GM23338 (cell line): ENCODE measurements at regions not wholly inside any gene's neighbourhood (a gene's known extent, or its start where the extent isn't known, plus 50 kb on each side); places are given as distances from the start of the nearest gene placed in this dataset.

Experiments
- ATAC-seq: fragments of 200-7000 bp; cut with Tn5 transposase; 3 replicates; pipeline ENCODE4 v1.9.1; 2020
- DNase-seq: peaks from one replicate; pipeline ENCODE4 v3.0.0-alpha.2; 2015; ENCODE audit warnings: low spot score
- H2AFZ ChIP-seq: fragments of 200-600 bp; sonication (generic); 2 replicates; pipeline ENCODE4 v1.8.0; 2016; ENCODE audit warnings: antibody characterized with exemption, mild to moderate bottlenecking, moderate library complexity
- H3F3A ChIP-seq: fragments of 200-600 bp; sonication (generic); replicated peaks from 2 replicates; pipeline ENCODE4 v1.8.0; 2017; ENCODE audit warnings: antibody characterized with exemption, mixed run types, low read depth
- H3K27ac ChIP-seq: fragments of 200-600 bp; sonication (generic); 2 replicates; pipeline ENCODE4 v1.6.1; 2016; ENCODE audit warnings: low read depth
- H3K27me3 ChIP-seq: fragments of 200-600 bp; sonication (generic); 2 replicates; pipeline ENCODE4 v1.8.0; 2016; ENCODE audit warnings: mild to moderate bottlenecking, mixed run types, moderate library complexity; ENCODE audit not compliant: insufficient read depth
- H3K36me3 ChIP-seq: fragments of 200-600 bp; sonication (generic); 2 replicates; pipeline ENCODE4 v1.8.0; 2016; ENCODE audit warnings: mild to moderate bottlenecking; ENCODE audit not compliant: insufficient read depth
- H3K4me1 ChIP-seq: fragments of 200-600 bp; sonication (generic); 2 replicates; pipeline ENCODE4 v1.8.0; 2016; ENCODE audit warnings: mild to moderate bottlenecking, moderate library complexity; ENCODE audit not compliant: insufficient read depth
- H3K4me2 ChIP-seq: fragments of 200-600 bp; sonication (generic); 2 replicates; pipeline ENCODE4 v1.7.1; 2017; ENCODE audit warnings: mixed run types
- H3K4me3 ChIP-seq: fragments of 200-600 bp; sonication (generic); 2 replicates; pipeline ENCODE4 v1.6.1; 2016; ENCODE audit warnings: mixed run types
- H3K79me2 ChIP-seq: fragments of 200-600 bp; sonication (generic); replicated peaks from 2 replicates; pipeline ENCODE4 v1.8.0; 2017; ENCODE audit warnings: mild to moderate bottlenecking; ENCODE audit not compliant: insufficient read depth
- H3K9me2 ChIP-seq: fragments of 200-600 bp; sonication (generic); 2 replicates; pipeline ENCODE4 v1.8.0; 2017; ENCODE audit not compliant: insufficient read depth
- H4K20me1 ChIP-seq: fragments of 200-600 bp; sonication (generic); replicated peaks from 2 replicates; pipeline ENCODE4 v1.8.0; 2017; ENCODE audit warnings: mild to moderate bottlenecking; ENCODE audit not compliant: insufficient read depth
- H3K27ac Mint-ChIP-seq: 2 replicates; pipeline ENCODE4 v1.8.0; 2020; ENCODE audit warnings: inconsistent platforms, mild to moderate bottlenecking, moderate library complexity, mixed read lengths
- H3K27me3 Mint-ChIP-seq: 3 replicates; pipeline ENCODE4 v1.8.0; 2022; ENCODE audit warnings: low read depth, mild to moderate bottlenecking, moderate library complexity, mixed read lengths, inconsistent platforms; ENCODE audit not compliant: insufficient read depth, poor library complexity
- H3K36me3 Mint-ChIP-seq: 3 replicates; pipeline ENCODE4 v1.8.0; 2021; ENCODE audit warnings: low read depth, mild to moderate bottlenecking, inconsistent platforms, moderate library complexity, mixed read lengths
- H3K4me1 Mint-ChIP-seq: 3 replicates; pipeline ENCODE4 v1.8.0; 2020; ENCODE audit warnings: mild to moderate bottlenecking, inconsistent platforms, mixed read lengths
- H3K4me3 Mint-ChIP-seq: 3 replicates; pipeline ENCODE4 v1.8.0; 2021; ENCODE audit warnings: moderate library complexity, mild to moderate bottlenecking, inconsistent platforms, mixed read lengths
- H3K9me3 Mint-ChIP-seq: 3 replicates; pipeline ENCODE4 v1.8.0; 2020; ENCODE audit warnings: moderate library complexity, mild to moderate bottlenecking, inconsistent platforms, mixed read lengths
- CREB1 ChIP-seq: fragments of 250-450 bp; sonication (Bioruptor Pico); IDR thresholded peaks from 2 replicates; pipeline ENCODE4 v1.5.0; 2020; ENCODE audit warnings: low read depth, mild to moderate bottlenecking, moderate library complexity
- CTCF ChIP-seq, 2 experiments: fragments of 200-600 bp in 1 of 2; sonication (generic) in 1 of 2; conservative IDR thresholded peaks; 2 replicates each; pipeline versions ENCODE4 v1.5.1 to v1.6.1; 2016 to 2017; ENCODE audit warnings: antibody characterized with exemption in 2 of 2, low read depth in 2 of 2, mild to moderate bottlenecking in 2 of 2, moderate library complexity in 1 of 2
- ETS1 ChIP-seq: IDR thresholded peaks from 2 replicates; pipeline ENCODE4 v1.6.1; 2016; ENCODE audit warnings: antibody characterized with exemption
- EZH2 ChIP-seq: fragments of 200-600 bp; sonication (generic); IDR thresholded peaks from one replicate; pipeline ENCODE4 v1.8.0; 2017; ENCODE audit warnings: antibody characterized with exemption, mild to moderate bottlenecking, low read depth; ENCODE audit not compliant: unreplicated experiment
- EZH2phosphoT487 ChIP-seq: fragments of 200-600 bp; sonication (generic); IDR thresholded peaks from one replicate; pipeline ENCODE4 v1.8.1; 2018; ENCODE audit warnings: antibody characterized with exemption; ENCODE audit not compliant: unreplicated experiment
- JUNB ChIP-seq: IDR thresholded peaks from one replicate; pipeline ENCODE4 v1.6.1; 2016; ENCODE audit warnings: antibody characterized with exemption; ENCODE audit not compliant: unreplicated experiment
- NANOG ChIP-seq: IDR thresholded peaks from 2 replicates; pipeline ENCODE4 v1.6.1; 2016; ENCODE audit warnings: antibody characterized with exemption, borderline replicate concordance
- POLR2AphosphoS5 ChIP-seq: IDR thresholded peaks from 2 replicates; pipeline ENCODE4 v1.6.1; 2016; ENCODE audit warnings: antibody characterized with exemption, low read depth
- REST ChIP-seq: IDR thresholded peaks from one replicate; pipeline ENCODE4 v1.6.1; 2018; ENCODE audit warnings: antibody characterized with exemption; ENCODE audit not compliant: unreplicated experiment
- STAT1 ChIP-seq: IDR thresholded peaks from one replicate; pipeline ENCODE4 v1.6.1; 2016; ENCODE audit warnings: antibody characterized with exemption; ENCODE audit not compliant: unreplicated experiment
- ZNF114 ChIP-seq: fragments of 250-450 bp; sonication (Bioruptor Pico); IDR thresholded peaks from 2 replicates; pipeline ENCODE4 v1.5.0; 2020; ENCODE audit warnings: mild to moderate bottlenecking, moderate library complexity
- ZNF331 ChIP-seq: fragments of 250-450 bp; sonication (Bioruptor Pico); IDR thresholded peaks from 2 replicates; pipeline ENCODE4 v1.5.0; 2020; ENCODE audit warnings: low read depth, mild to moderate bottlenecking, moderate library complexity
- ZNF462 ChIP-seq: fragments of 250-450 bp; sonication (Bioruptor Pico); IDR thresholded peaks from 2 replicates; pipeline ENCODE4 v1.5.0; 2020; ENCODE audit warnings: mild to moderate bottlenecking, moderate library complexity

- Histone ChIP-seq H3K27me3 (no peaks in the 10 kb centered on the region), H4K20me1 (no peaks in the 10 kb centered on the region), H3F3A (no peaks in the 10 kb centered on the region), H3K9me2 (no peaks in the 10 kb centered on the region), H3K27ac (no peak overlapping the region), H3K79me2 (no peaks in the 10 kb centered on the region), H3K4me3 (no peak overlapping the region), H3K4me1 (peaks cover 7% of the 10 kb centered on the region; the same call in 1 of the 2 replicates), H3K4me2 (no peak overlapping the region), H3K36me3 (no peaks in the 10 kb centered on the region), H2AFZ (no peak overlapping the region)
- Mint-ChIP-seq H3K27ac (no peak overlapping the region), H3K36me3 (no peaks in the 10 kb centered on the region), H3K27me3 (no peaks in the 10 kb centered on the region), H3K4me1 (peaks cover 4% of the 10 kb centered on the region; the same call in 2 of the 3 replicates), H3K4me3 (no peak overlapping the region), H3K9me3 (no peaks in the 10 kb centered on the region)
- no peak for TF ChIP-seq NANOG
- no peak for TF ChIP-seq ZNF114
- TF ChIP-seq JUNB, result no peak
- no peak for TF ChIP-seq EZH2
- TF ChIP-seq ETS1, result no peak
- TF ChIP-seq REST, result no peak
- no peak for TF ChIP-seq ZNF462 (CRISPR knock-in tag)
- TF ChIP-seq EZH2phosphoT487, result no peak
- no peak for TF ChIP-seq STAT1
- TF ChIP-seq ZNF331 (CRISPR knock-in tag), result no peak
- TF ChIP-seq CREB1, result no peak
- no peak for TF ChIP-seq POLR2AphosphoS5
- TF ChIP-seq CTCF (conservative IDR thresholded peaks at IDR 0.05; ENCODE audit: low read depth in 2 of 2), result no peak
- DNase-seq (no peak), ATAC-seq (no peak)
Observed at GRCh38 chr10:23538968-23539367, 100.1 kb downstream of the OTUD1 start.
